Fibroblast of the aortic adventitia (primary cell): ENCODE measurements at regions not wholly inside any gene's neighbourhood (a gene's known extent, or its start where the extent isn't known, plus 50 kb on each side); places are given as distances from the start of the nearest gene placed in this dataset.

Source experiments
- DNase-seq: peaks from one replicate; pipeline ENCODE4 v3.0.0-alpha.2; 2010; ENCODE audit warnings: low read depth
- H3K4me3 ChIP-seq: 2 replicates; pipeline ENCODE4 v1.5.1; 2011; ENCODE audit warnings: low read depth, mild to moderate bottlenecking, control low read depth, low read length, moderate library complexity
- TF ChIP-seq, protein P1 (sequence below): IDR thresholded peaks from 2 replicates; pipeline ENCODE4 v1.5.1; 2011; ENCODE audit warnings: mild to moderate bottlenecking, low read length, control low read depth, inconsistent platforms; ENCODE audit not compliant: insufficient read depth

DNA sequence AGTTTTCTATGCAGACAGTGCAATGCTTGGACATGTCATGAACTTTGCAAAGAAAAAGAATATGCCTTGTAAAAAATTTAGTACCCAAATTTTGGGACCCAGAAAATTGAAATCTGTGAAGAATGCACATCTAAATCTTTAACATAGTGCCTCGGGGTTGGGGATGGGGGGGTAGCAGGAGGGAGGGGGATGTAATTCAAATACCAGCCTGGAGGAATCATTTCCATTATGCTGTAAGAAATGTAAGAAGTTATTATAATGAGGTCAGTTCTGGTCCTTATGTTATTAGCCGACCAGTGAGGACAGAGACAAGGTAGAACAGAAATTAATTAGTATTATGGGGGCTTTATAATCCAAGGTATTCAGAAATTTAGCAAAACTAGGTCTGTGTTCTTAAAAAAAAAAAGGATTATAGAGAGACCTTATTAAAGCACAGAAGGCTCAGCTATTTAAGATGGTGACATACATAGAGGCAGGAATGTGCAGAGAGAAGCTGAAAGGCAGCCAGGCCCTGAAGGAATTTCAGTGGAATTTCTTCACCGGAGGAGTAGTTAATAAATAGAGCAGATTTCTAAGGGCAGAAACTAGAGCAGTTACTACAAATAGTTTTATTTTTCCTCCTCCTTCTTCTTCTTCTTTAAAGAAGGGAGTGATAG, 89.0 kb upstream of the RBMS1 start:
- peak; percentile 93 for DNase-seq
- TF ChIP-seq, protein P1, sequence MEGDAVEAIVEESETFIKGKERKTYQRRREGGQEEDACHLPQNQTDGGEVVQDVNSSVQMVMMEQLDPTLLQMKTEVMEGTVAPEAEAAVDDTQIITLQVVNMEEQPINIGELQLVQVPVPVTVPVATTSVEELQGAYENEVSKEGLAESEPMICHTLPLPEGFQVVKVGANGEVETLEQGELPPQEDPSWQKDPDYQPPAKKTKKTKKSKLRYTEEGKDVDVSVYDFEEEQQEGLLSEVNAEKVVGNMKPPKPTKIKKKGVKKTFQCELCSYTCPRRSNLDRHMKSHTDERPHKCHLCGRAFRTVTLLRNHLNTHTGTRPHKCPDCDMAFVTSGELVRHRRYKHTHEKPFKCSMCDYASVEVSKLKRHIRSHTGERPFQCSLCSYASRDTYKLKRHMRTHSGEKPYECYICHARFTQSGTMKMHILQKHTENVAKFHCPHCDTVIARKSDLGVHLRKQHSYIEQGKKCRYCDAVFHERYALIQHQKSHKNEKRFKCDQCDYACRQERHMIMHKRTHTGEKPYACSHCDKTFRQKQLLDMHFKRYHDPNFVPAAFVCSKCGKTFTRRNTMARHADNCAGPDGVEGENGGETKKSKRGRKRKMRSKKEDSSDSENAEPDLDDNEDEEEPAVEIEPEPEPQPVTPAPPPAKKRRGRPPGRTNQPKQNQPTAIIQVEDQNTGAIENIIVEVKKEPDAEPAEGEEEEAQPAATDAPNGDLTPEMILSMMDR, result peak; percentile 12
- H3K4me3 ChIP-seq, result no peak overlapping the region

DNA sequence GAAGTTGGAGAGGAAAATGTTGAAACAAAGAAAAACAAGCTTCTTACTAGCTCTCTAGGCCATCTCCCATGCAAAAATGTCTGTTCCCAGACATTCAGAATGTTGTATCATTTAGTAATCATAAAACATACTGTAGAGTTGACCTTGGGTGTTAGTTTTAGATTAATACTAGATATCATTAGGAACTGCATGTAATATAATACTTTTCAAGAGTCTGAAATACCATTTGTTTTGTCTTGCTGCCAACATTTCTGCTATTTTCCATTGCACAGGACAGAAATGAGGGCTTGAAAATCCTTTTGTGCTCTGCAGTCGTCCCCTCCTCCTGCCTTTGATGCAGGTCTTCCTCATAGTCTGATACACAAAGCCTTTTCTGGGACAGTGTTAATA, 89.5 kb upstream of the RBMS1 start:
- TF ChIP-seq, protein P1, result no peak
- peak; percentile 82 for DNase-seq

DNA sequence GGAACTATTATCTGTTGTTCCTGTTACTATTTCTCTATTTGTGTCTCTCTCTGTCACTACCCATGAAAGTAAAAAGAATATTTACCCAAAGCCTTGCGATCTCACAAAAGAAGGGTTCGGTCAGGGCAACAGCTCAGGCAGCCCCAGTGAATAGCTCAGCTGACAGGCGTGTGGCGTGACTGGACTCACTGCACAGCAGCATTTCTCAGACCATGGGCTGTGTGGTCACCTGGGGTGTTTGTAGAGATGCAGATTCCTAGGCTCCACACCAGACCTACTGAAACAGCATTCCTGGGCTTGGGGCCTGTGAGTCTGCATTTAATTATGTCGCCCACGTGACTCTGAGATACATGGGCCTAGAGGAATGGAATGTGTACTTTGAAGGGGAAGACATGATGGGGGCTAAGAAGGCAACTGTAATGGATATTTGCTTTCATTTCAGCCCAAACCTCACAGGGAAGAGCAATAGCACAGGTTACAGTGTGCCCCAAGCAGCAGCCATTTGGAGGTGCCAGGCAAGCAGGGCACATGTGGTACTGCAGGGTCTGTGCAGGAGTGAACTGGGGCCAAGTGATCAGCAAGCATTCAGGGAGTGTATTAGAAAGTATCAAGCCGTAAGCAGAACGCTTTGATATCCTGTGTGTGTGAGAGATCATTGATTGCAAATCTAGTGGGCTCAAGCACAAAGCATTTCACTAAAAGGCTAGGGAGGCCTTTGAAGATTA, 90.4 kb upstream of the RBMS1 start:
- no peak for DNase-seq
- TF ChIP-seq, protein P1, result no peak

More for the DNA sequence above, 89.5 kb upstream of the RBMS1 start:
- no peak overlapping the region for H3K4me3 ChIP-seq

DNA sequence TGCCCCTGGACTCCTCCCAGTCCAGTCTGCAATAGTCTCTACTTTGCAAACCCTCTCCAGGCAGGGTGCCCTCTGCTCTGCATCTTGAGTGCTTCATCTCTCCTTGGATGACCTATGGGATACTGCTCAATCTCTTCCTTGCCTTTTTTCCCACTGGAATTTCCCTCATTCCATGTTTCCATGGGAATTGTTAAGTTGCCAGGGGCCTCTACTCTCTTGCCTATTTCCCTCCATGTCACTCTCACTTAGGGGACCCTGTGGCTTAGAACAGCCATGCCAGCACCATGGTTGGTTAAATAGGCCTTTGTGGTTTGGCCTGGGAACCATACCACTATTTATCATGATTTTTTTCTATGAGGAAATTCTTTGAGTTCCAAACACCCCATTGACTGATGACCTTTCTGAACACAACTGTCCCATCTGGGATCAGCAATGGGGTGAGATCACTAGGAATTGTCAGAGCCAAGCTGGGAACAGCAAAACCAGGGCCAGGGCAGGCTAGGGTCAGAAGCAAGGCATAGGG, 91.4 kb upstream of the RBMS1 start:
- DNase-seq, result peak; percentile 82
- TF ChIP-seq, protein P1, result no peak
- no peak overlapping the region for H3K4me3 ChIP-seq

More for the DNA sequence above, 90.4 kb upstream of the RBMS1 start:
- no peak overlapping the region for H3K4me3 ChIP-seq

DNA sequence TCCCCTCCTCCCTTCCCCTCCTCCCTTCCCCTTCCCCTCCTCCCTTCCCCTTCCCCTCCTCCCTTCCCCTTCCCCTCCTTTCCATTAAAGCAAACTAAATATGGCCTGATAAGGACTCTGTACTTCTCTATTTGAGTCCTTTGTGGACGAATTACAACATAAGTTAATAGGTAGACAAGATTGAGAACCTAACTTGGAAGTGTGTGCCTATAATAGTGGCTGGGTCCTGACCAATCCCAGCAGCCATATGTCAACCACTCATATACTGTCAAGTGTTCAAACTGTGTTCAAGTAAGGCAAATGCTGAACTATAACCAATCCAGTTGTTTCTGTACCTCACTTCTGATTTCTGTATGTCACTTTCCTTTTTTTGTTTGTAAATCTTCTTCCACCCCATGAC, 97.1 kb upstream of the RBMS1 start:
- H3K4me3 ChIP-seq, result no peak overlapping the region
- TF ChIP-seq, protein P1, result no peak
- no peak for DNase-seq

DNA sequence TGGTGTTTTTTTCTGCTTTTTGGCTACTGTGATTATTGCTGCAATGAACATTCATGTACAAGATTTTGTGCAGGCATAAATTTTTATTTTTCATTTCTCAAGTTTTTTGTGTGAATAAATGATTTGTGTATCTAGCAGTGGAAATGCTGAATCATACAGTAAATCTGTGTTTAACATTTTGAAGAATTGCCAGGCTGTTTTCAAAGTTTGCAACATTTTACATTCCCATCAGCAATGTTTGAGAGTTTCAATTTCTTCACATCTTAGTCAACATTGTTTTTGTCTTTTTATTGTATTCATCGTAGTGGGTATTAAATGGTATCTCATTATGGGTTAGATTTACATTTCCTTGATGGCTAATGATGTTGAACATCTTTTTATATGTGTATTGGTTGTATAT, 98.8 kb upstream of the RBMS1 start:
- TF ChIP-seq, protein P1, result no peak
- no peak for DNase-seq
- H3K4me3 ChIP-seq, result no peak overlapping the region
